ENCODE measurements at regions not wholly inside any gene's neighbourhood (a gene's known extent, or its start where the extent isn't known, plus 50 kb on each side); places are given as distances from the start of the nearest gene placed in this dataset.

DNA sequence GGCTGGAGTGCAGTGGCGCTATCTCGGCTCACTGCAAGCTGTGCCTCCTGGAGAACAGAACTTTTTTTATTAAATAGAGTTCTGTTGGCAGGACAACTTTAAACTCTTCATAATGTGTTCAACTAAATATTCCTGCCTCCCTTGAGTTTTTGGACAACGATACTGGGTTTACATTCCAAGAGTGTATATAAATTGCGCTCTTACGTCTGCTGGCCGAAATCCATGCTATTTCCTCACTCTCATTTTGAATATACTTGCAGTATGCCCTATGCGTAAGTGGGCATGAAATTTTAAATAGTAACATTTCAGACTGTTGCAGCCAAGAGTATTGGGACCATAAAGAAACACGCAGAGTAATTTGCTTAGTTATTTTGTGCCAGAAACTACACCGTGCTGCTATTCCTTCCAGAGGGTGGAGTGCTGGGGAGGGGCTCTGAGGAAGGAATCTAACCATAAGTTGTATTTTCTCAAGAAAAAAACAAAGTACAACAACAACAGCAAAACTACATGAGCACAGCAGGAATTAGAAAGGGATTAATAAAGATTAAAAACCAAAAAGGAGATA lies 480.0 kb downstream of the NLGN4X start:
- TF ChIP-seq CTCF (IDR thresholded peaks at IDR 0.05) (no peak), ZFX (IDR thresholded peaks at IDR 0.05; ENCODE audit: borderline replicate concordance) (no peak)
